DND-41 (cell line): ENCODE measurements at regions not wholly inside any gene's neighbourhood (a gene's known extent, or its start where the extent isn't known, plus 50 kb on each side); places are given as distances from the start of the nearest gene placed in this dataset.

Experiments used
- CTCF ChIP-seq: IDR thresholded peaks from 2 replicates; pipeline ENCODE4 v1.5.1; 2012; ENCODE audit warnings: borderline replicate concordance, low read length, moderate library complexity, mild to moderate bottlenecking; ENCODE audit not compliant: poor library complexity, severe bottlenecking; ENCODE audit errors: extremely low read depth
- EZH2 ChIP-seq: IDR thresholded peaks from 3 replicates; pipeline ENCODE4 v1.6.1; 2012; ENCODE audit warnings: borderline replicate concordance, low read depth, mild to moderate bottlenecking, moderate library complexity, low read length, inconsistent platforms; ENCODE audit not compliant: severe bottlenecking

- TF ChIP-seq EZH2 (no peak), CTCF (no peak)
Measured at GRCh38 chr7:29651477-29651876, 87.8 kb downstream of the PRR15 start.
